ENCODE measurements at regions not wholly inside any gene's neighbourhood (a gene's known extent, or its start where the extent isn't known, plus 50 kb on each side); places are given as distances from the start of the nearest gene placed in this dataset.

DNA sequence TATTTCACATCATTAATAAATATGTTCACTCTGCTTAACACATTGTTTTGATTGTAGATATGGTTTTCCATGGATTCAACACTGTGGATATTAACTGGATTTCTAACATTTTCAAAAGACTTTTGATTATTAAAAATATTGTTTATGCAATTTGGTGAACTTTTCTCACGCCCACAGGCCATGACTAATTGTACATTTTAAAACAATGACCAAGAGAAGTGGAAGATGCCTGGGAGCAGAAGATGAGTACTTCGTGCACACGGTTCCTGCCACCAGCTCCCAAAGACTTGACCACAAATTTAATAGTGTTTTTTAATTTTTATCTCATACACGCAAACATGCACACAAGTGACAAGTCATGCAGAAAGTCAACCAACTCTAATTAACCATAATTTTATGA is 451.0 kb upstream of the ADARB2 start:
- H3K9me3 Mint-ChIP-seq: peaks cover under 1% of the 10 kb centered on the region
- H3K27ac ChIP-seq: no peak overlapping the region
- no peaks in the 10 kb centered on the region for H3K79me2 ChIP-seq (ENCODE audit: low read depth)
- H3K27ac Mint-ChIP-seq: no peak overlapping the region
- H2AFZ ChIP-seq (replicated peaks): no peak overlapping the region
- no peaks in the 10 kb centered on the region for H3K4me1 ChIP-seq
- no peaks in the 10 kb centered on the region for H3K27me3 Mint-ChIP-seq (ENCODE audit: insufficient read depth, low read depth)
- no peak overlapping the region for H3K4me3 Mint-ChIP-seq
- no peaks in the 10 kb centered on the region for H3K36me3 ChIP-seq
- H3K4me1 Mint-ChIP-seq: no peaks in the 10 kb centered on the region
- H3K36me3 Mint-ChIP-seq: no peaks in the 10 kb centered on the region
- no peaks in the 10 kb centered on the region for H3K9me3 ChIP-seq (ENCODE audit: low read depth)
- H3K4me3 ChIP-seq: no peak overlapping the region
- TF ChIP-seq CTCF (IDR thresholded peaks at IDR 0.05) (no peak), EZH2phosphoT487 (IDR thresholded peaks at IDR 0.05) (no peak), EZH2 (IDR thresholded peaks at IDR 0.05) (no peak)
- DNase-seq (ENCODE audit: low spot score): no peak
- no peaks in the 10 kb centered on the region for H3F3A ChIP-seq (ENCODE audit: low read depth)
- no peaks in the 10 kb centered on the region for H3K27me3 ChIP-seq
- H3K9ac ChIP-seq: no peak overlapping the region
- no peak overlapping the region for H3K4me2 ChIP-seq
- H4K20me1 ChIP-seq (ENCODE audit: low read depth): no peaks in the 10 kb centered on the region

DNA sequence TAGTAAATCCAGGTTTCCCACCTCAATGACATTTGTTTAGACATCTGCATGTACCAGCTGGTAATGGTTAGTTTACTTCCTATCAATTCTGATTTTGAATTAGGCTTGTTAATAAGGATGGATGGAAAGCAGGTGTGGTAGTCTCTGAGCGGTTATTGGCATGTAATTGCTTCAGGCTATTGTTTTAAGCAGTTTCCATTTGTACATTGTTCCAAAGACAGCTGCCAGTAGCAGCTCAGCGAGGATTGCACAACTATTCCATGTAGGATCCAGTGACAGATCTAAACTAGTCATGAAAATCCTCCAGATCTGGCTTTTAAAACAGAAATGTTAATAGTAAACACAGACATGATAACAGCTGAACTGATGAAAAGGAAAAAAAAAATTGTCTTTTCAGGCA is 436.0 kb upstream of the ADARB2 start:
- H4K20me1 ChIP-seq (ENCODE audit: low read depth): no peaks in the 10 kb centered on the region
- H3K27ac Mint-ChIP-seq: no peak overlapping the region
- H3K9me3 ChIP-seq (ENCODE audit: low read depth): no peaks in the 10 kb centered on the region
- no peak overlapping the region for H3K4me3 Mint-ChIP-seq
- no peaks in the 10 kb centered on the region for H3K27me3 Mint-ChIP-seq (ENCODE audit: insufficient read depth, low read depth)
- no peaks in the 10 kb centered on the region for H3F3A ChIP-seq (ENCODE audit: low read depth)
- H2AFZ ChIP-seq (replicated peaks): no peak overlapping the region
- no peak overlapping the region for H3K4me2 ChIP-seq
- no peaks in the 10 kb centered on the region for H3K27me3 ChIP-seq
- no peak overlapping the region for H3K4me3 ChIP-seq
- DNase-seq (ENCODE audit: low spot score): no peak
- no peaks in the 10 kb centered on the region for H3K4me1 Mint-ChIP-seq
- H3K36me3 ChIP-seq: no peaks in the 10 kb centered on the region
- H3K4me1 ChIP-seq: no peaks in the 10 kb centered on the region
- H3K79me2 ChIP-seq (ENCODE audit: low read depth): no peaks in the 10 kb centered on the region
- no peaks in the 10 kb centered on the region for H3K9me3 Mint-ChIP-seq
- no peak for TF ChIP-seq CTCF (IDR thresholded peaks at IDR 0.05)
- TF ChIP-seq EZH2phosphoT487 (IDR thresholded peaks at IDR 0.05): no peak
- no peak for TF ChIP-seq EZH2 (IDR thresholded peaks at IDR 0.05)
- H3K9ac ChIP-seq: no peak overlapping the region
- H3K36me3 Mint-ChIP-seq: no peaks in the 10 kb centered on the region
- H3K27ac ChIP-seq: no peak overlapping the region

- Histone ChIP-seq H3K27ac (no peak overlapping the region), H3K36me3 (no peaks in the 10 kb centered on the region), H3F3A (ENCODE audit: low read depth) (no peaks in the 10 kb centered on the region), H3K4me1 (no peaks in the 10 kb centered on the region), H3K4me3 (no peak overlapping the region), H3K79me2 (ENCODE audit: low read depth) (no peaks in the 10 kb centered on the region), H2AFZ (replicated peaks) (peak overlapping the region; percentile 88), H4K20me1 (ENCODE audit: low read depth) (no peaks in the 10 kb centered on the region), H3K4me2 (no peak overlapping the region), H3K27me3 (no peaks in the 10 kb centered on the region), H3K9ac (no peak overlapping the region), H3K9me3 (ENCODE audit: low read depth) (no peaks in the 10 kb centered on the region)
- no peaks in the 10 kb centered on the region for H3K4me1 Mint-ChIP-seq
- H3K4me3 Mint-ChIP-seq: no peak overlapping the region
- TF ChIP-seq EZH2phosphoT487 (IDR thresholded peaks at IDR 0.05) (no peak), EZH2 (IDR thresholded peaks at IDR 0.05) (no peak), CTCF (IDR thresholded peaks at IDR 0.05) (no peak)
- H3K27ac Mint-ChIP-seq: peak overlapping the region; percentile 46
- peaks cover under 1% of the 10 kb centered on the region for H3K9me3 Mint-ChIP-seq
- peak; percentile 9 for DNase-seq (ENCODE audit: low spot score)
- H3K36me3 Mint-ChIP-seq: no peaks in the 10 kb centered on the region
- H3K27me3 Mint-ChIP-seq (ENCODE audit: insufficient read depth, low read depth): no peaks in the 10 kb centered on the region
These were observed 428.6 kb upstream of the ADARB2 start for GRCh38 chr10:2165771-2166460.
